ENCODE measurements at regions not wholly inside any gene's neighbourhood (a gene's known extent, or its start where the extent isn't known, plus 50 kb on each side); places are given as distances from the start of the nearest gene placed in this dataset.

DNA sequence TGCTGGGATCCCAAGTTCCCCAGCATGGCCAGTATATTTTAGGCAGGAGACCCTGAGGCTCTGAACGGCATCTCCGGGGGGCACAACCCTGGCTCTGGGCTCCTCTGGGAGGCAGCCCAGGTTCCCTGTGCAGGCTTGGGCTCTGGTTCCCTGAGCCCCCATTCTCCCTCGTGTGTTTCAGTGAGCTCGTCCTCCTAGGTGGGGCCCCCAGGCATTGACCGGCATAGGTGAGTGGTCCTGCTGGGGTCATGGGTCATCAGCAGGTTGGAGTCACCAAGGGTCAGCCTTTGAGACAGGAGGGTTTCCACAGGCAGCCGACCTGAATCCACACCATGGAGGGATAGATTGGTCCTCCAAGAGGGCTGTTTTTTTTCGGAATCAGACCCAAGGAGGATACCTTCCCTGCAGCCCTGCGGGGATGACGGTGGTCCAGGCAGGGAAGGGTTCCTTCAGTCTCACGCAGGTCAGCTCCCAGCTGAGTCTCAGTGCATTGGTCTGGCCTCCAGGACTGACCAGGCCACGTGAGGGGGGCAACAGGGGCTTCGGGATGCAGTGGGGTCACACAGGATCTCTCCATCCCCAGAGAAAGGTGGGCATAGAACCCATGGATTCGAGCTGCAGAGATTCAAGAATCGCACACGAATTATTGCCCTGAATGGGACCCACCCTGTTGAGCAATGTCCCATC, 226.0 kb downstream of the SNRPN start:
- no peak for DNase-seq (ENCODE audit: low read depth in 3 of 3, low spot score in 2 of 3)

DNA sequence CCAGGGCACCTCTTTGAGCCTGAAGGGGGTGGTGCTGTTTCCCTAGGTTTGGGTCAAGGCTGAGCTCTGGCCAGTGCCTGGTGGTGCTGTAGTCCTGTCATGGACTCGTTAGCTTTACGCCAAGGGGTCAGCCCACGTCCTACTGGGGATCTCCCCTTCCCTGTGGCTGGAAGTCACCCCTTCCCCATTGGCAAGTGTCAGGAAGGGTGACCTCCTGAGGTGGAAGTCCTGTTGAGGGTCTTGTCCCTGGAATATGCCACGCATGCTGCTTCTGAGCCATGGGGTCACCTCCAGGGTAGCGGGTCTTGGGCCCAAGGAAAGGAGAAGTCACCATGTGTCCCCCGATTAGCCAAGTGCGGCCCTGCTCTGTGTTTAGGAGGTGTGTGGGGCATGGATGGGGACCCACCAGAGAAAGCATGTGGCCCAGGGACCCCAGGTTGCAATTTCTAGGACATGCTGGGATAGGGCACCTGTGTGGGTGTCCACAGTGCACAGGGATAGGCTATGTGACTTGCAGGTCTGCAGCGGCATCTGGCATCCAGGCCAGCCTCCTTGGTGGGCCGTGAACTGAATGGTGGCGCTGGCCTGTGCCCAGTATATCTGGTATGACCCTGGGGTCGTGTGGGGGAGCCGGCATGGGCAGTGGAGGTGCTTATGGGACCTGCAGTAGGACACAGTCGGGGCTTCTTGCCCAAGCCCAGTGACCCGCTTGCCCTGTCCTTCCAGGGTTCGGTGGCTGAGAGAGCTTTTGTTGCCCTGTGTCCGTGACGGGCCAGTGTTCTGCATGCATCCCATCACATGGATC, 226.7 kb downstream of the SNRPN start:
- no peak for DNase-seq (ENCODE audit: low read depth in 3 of 3, low spot score in 2 of 3)

DNA sequence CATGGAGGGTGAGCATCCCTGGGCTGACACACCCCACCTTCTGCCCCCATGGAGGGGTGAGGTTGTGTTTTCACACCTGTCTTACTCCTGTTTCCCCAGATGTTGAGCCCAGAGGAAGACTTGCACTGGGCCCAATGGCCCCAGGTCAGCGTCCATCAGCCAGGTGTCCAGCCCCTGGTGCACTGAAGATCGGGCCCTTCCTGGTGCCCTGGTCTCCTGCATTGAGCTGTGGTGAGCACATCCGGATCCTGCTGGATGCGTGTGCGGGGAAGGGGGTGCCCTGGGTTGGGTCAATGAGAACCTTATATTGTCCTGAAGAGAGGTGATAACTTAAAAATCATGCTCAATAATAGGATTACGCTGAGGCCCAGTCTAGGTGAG, 227.3 kb downstream of the SNRPN start:
- no peak for DNase-seq (ENCODE audit: low read depth in 3 of 3, low spot score in 2 of 3)

DNA sequence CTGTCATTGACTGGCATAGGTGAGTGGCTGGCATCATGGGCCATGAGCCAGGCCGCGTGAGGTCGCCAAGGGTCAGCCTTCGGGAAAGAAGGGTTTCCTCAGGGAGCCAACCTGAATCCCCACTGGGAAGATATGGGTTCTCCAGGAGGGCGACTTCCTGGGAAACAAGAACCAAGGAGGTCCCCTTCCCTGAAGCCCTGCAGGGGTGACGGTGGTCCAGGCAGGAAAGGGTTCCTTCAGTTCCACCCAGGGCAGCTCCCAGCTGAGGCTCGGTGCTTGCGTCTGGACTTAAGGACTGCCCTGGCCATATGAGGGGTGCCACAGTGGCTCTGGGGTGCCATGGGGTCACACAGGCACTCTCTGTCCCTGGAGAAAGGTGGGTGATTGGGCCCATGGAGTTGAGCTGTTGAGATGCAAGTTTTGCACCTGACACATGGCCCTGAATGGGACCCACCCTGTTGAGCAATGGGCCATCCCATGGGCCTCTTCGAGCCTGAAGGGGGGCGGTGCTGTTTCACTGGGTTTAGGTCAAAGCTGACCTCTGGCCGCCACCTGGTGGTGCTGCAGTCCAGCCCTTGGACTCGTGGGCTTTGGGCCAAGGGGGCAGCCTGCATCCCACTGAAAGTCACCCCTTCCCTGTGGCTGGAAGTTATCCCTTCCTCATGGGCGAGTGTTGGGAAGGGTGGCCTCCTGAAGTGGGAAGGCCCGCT, 228.1 kb downstream of the SNRPN start:
- no peak for DNase-seq (ENCODE audit: low read depth in 3 of 3, low spot score in 2 of 3)

DNA sequence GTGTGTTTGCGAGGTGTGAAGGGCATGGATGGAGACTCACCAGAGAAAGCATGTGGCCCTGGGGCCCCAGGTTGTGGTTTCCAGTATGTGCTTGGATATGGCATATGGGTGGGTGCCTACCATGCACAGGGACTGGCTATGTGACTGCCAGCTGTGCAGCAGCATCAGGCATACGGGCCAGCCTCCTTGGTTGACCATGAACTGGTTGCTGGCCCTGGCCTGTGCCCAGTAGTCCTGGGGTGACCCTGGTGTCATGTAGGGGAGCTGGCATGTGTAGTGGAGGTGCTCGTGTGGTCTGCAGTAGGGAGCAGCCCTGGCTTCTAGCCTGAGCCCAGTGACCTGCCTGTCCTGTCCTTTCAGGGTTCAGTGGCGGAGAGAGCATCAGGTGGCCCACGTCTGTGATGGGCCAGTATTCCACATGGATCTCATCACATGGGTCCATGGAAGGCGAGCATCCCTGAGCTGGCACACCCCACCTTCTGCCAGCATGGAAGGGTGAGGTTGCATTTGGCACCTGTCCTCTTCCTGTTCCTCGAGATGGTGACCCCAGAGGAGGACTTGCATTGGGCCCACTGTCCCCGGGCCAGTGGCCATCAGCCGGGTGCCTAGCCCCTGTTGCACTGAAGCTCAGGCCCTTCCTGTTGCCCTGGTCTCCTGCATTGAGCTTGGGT, 228.9 kb downstream of the SNRPN start:
- DNase-seq (ENCODE audit: low read depth in 3 of 3, low spot score in 2 of 3): no peak

DNA sequence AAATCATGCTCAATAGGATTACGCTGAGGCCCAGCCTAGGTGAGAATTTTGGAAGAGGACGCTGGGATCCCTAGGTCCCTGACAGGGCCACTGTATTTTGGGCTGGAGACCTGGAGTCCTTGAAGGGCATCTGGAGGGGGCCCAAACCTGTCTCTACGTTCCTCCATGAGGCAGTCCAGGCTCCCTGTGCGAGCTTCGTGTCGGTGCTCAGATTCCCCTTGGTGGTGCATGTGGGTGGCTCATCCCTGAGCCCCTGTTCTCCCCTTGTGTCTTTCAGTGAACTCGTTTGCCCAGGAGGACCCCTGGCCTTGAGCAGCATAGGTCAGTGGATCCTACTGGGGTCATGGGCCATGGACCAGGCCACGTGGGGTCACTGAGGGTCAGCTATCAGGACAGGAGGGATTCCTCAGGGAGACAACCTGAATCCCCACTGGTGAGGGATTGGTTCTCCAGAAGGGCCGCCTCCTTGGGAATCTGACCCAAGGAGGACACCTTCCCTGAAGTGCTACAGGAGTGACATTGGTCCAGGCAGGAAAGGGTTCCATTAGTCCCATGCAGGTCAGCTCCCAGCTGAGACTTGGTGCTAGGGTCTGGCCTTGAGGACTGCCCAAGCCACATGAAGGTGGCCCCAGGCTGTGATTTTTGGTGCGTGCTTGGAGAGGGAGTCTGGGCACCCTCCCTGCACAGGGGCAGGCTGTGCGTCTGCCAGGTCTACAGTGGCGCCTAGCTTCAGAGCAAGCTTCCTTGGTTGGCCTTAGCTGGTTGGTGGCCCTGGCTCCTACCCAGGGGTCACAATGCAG, 229.8 kb downstream of the SNRPN start:
- DNase-seq (ENCODE audit: low read depth in 3 of 3, low spot score in 2 of 3): no peak

DNA sequence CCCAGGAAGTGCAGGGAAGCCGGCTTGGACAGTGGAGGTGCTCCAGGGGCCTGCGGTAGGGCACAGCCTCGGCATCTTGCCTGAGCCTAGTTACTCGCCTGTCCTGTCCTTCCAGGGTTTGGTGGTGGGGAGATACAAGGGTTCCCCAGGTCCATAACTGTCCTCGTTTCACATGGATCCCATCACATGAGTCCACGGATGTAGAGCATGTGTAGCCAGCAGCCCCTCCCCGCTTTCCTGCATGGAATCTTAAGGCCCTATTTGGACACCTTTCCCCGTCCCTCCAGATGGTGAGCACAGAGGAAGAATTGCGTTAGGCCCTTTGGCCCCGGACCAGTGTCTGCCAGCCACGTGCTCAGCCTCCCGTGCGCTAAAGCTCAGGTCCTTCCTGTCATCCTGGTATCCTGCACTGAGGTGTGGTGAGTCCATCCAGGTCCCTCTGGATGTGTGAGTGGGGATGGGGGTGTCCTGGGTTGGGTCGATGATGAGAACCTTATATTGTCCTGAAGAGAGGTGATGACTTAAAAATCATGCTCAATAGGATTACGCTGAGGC, 230.4 kb downstream of the SNRPN start:
- DNase-seq (ENCODE audit: low read depth in 3 of 3, low spot score in 2 of 3): no peak

DNA sequence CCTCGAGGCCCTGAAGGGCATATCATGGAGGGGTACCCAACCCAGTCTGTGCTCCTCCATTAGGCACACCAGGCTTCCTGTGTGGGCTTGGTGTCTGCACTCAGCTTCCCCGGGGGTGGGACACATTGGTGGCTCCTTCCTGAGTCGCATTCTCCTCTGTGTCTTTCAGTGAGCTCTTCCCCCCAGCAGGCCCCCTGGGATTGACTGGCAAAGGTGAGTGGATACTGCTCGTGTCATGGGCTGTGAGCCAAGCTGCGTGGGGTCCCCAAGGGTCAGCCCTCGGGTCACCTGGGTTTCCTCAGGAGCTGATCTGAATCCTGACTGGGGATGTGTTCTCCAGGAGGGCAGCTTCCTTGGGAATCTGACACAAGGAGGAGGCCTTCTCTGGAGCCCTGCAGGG, 231.0 kb downstream of the SNRPN start:
- no peak for DNase-seq (ENCODE audit: low read depth in 3 of 3, low spot score in 2 of 3)

DNA sequence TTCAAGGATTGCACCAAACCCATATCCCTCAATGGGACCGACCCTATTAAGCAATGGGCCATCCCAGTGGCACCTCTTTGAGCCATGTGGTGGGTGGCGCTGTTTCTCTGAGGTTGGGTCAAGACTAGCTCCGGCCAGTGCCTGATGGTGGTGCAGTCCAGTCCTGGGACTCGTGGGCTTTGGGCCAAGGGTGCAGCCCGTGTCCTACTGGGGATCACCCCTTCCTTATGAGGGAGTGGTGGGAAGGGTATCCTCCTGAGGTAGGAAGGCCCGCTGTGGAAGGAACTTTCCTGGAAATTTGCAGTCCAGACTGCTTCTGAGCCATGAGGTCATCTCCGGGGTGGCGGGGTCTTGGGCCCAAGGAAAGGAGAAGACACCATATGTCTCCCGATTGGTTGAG, 231.6 kb downstream of the SNRPN start:
- DNase-seq (ENCODE audit: low read depth in 3 of 3, low spot score in 2 of 3): no peak

DNA sequence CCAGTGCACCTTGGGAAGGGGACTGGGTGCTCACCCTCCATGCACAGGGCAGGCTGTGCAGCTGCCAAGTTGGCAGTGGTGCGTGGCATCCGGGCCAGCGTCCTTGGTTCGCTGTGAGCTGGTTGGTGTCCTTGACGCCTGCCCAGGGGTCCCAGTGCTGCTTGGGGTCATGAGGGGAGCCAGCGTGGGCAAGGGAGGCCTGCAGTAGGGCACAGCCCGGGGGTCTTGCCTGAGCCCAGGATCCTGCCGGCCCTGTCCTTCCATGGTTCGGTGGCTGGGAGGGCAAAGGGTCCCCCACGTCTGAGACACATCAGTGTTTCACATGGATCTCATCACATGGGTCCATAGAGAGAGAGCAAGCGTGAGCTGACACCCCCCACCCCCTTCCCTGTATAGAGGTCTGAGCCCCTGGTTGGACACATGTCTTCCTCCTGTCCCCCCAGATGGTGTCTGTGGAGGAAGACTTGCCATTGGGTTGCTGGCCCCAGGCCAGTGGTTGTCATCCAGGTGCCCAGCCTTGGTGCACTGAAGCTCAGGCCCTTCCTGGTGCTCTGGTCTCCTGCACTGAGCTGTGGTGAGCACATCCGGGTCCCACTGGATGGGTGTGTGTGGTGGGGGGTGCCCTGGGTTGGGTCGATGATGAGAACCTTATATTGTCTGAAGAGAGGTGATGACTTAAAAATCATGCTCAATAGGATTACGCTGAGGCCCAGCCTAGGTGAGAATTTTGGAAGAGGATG, 232.3 kb downstream of the SNRPN start:
- no peak for DNase-seq (ENCODE audit: low read depth in 3 of 3, low spot score in 2 of 3)

DNA sequence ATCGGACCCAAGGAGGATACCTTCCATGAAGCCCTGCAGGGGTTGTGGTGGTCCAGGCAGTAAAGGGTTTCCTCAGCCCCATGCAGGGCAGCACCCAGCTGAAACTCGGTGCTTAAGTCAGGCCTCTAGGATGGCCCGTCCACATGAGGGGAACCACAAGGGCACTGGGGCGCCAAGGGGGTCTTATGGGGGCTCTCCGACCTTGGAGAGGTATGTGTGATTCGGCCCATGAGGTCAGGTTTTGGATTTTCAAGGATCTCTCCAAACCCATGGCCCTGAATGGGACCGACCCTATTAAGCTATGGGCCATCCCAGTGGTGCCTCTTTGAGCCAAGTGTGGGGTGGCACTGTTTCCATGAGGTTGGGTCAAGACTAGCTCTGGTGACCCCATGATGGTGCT, 233.3 kb downstream of the SNRPN start:
- no peak for DNase-seq (ENCODE audit: low read depth in 3 of 3, low spot score in 2 of 3)

DNA sequence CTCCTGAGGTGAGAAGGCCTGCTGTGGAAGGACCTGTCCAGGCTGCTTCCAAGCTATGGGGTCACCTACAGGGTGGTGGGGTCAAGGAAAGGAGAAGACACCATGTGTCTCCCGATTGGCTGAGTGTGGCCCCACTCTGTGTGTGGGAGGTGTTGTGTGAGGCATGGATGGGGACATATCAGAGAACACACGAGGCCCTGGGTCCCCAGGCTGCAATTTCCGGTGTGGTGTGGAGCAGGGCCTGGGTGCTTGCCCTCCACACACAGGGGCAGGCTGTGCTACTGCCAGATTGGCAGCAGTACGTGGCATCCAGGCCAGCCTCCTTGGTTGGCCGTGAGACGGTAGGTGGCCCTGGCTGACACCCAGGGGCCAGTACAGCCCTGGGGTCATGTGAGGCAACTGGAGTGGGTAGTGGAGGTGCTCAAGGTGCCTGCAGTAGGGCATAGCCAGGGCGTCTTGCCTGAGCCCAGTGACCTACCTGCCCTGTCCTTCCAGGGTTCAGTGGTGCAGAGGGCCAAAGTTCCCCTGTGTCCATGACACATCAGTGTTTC, 233.8 kb downstream of the SNRPN start:
- no peak for DNase-seq (ENCODE audit: low read depth in 3 of 3, low spot score in 2 of 3)

DNA sequence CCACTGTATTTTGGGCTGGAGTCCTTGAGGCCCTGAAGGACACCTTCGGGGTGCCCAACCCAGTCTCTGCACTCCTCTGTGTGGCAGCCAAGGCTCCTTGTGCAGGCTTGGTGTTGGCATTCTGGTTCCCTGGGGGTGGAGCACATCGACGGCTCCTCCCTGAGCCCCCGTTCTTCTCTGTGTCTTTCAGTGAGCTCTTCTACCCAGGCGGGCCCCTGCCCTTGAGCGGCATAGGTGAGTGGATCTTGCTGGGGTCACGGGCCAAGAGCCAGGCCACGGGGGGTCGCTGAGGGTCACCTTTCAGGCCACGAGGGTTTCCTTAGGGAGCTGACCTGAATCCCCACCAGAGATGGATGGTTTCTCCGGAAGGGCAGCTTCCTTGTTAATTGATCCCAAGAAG, 234.8 kb downstream of the SNRPN start:
- DNase-seq (ENCODE audit: low read depth in 3 of 3, low spot score in 2 of 3): no peak

DNA sequence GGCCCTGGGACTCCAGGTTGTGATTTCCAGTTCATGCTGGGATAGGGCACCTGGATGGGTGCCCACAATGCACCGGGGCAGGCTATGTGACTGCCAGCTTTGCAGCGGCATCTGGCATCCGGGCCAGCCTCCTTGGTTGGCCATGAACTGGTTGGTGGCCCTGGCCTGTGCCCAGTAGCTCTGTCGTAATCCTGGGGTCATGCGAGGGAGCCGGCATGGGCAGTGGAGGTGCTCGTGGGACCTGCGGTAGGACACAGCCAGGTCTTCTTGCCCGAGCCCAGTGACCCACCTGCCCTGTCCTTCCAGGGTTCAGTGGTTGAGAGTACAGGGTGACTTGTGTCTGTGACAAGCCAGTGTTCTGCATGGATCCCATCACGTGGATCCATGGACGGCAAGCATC, 237.9 kb downstream of the SNRPN start:
- DNase-seq (ENCODE audit: low read depth in 3 of 3, low spot score in 2 of 3): no peak

DNA sequence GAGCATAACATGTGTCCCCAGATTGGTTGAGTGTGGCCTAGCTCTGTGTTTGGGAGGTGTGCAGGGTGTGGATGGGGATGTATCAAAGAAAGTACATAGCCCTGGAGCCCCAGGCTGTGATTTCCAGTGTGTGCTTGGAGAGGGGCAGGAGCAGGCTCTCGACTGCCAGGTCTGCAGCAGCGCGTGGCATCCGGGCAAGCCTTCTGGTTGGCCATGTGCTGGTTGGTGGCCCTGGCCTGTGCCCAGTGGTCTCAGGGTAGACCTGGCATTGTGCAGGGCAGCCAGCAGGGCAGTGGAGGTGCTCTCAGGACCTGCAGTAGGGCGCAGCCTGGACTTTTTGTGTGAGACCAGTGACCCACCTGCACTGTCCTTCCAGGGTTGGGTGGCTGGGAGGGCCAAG, 231.5 kb downstream of the UBE3A start:
- DNase-seq (ENCODE audit: low read depth in 3 of 3, low spot score in 2 of 3): no peak

DNA sequence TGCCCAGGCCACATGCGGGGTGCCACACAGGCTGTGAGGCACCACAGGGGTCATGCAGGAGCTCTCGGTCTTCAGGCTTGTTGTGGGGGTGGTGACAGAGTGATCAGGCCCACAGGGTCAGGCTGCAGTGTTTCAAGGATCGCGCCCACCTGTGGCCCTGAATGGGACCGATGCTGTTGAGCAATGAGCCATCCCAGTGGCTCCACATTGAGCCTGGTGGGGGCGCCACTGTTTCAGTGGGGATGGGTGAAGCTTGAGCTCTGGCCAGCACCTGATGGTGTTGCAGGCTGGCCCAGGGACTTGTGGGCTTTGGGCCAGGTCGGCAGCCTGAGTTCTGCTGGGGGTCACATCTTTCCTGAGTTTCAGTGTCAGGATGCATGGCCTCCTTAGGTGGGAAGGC, 230.1 kb downstream of the UBE3A start:
- no peak for DNase-seq (ENCODE audit: low read depth in 3 of 3, low spot score in 2 of 3)

DNA sequence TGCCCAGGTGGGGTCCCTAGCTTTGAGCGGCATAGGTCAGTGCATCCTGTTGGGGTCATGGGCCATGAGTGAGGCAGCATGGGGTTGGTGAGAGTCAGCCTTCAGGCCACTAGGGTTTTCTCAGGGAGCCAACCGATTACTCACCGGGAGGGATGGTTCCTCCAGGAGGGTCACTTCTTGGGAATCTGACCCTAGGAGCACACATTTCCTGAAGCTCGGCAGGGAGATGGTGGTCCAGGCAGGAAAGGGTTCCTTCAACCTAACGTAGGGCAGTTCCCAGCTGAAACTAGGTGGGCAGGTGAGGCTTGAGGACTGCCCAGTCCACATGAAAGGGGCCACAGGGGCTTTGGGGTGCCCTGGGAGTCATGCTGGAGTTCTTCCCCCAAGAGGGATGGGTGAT, 218.0 kb downstream of the UBE3A start:
- no peak for DNase-seq (ENCODE audit: low read depth in 3 of 3, low spot score in 2 of 3)

DNA sequence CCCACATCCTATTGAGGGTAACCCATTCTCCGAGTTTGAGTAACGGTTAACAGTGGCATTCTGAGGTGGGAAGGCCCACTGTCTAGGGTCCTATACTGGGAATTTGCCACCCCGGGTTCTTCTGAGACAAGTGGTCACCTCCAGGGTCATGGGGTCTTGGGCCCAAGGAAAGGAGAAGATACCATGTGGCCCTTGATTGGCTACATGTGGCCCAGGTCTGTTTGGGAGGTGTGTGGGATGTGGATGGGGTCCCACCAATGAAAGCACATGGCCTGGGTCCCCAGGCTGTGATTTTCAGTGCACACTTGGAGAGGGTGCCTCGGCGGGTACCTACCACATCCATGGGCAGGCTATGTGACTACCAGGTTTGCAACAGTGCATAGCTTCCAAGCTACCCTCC, 214.4 kb downstream of the UBE3A start:
- no peak for DNase-seq (ENCODE audit: low read depth in 3 of 3, low spot score in 2 of 3)

DNA sequence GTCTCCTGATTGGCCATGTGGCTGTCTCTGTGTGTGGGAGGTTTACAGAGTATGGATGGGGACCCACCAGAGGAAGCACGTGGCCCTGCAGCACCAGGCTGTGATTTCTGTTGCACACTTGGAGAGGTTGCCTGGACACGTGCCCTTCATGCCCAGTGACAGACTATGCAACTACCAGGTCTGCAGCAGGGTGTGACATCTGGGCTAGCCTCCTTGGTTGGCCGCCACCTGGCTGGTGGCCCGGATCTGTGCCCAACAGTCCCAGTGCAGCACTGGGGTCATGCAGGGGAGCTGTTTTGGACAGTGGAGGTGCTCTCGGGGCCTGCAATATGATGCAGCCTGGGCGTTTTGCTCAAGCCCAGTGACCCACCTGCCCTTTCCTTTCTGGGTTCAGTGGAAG, 212.5 kb downstream of the UBE3A start:
- no peak for DNase-seq (ENCODE audit: low read depth in 3 of 3, low spot score in 2 of 3)

Data from right renal cortex interstitium (tissue), 3 donors.